Fibroblast of mammary gland (primary cell): ENCODE measurements at regions not wholly inside any gene's neighbourhood (a gene's known extent, or its start where the extent isn't known, plus 50 kb on each side); places are given as distances from the start of the nearest gene placed in this dataset.

Source experiments
- DNase-seq: peaks from one replicate; pipeline ENCODE4 v3.0.0-alpha.2; 2010; ENCODE audit warnings: low read depth
- H3K4me3 ChIP-seq: 2 replicates; pipeline ENCODE4 v1.5.1; 2011; ENCODE audit warnings: low read depth, mild to moderate bottlenecking, low read length, moderate library complexity; ENCODE audit not compliant: control insufficient read depth
- CTCF ChIP-seq: conservative IDR thresholded peaks from 2 replicates; pipeline ENCODE4 v1.5.1; 2011; ENCODE audit warnings: low read depth, low read length, inconsistent platforms; ENCODE audit not compliant: control insufficient read depth, insufficient read depth

- DNase-seq: no peak
- H3K4me3 ChIP-seq: no peak overlapping the region
- TF ChIP-seq CTCF: no peak
Measured at GRCh38 chr10:128804411-128804810, 662.6 kb upstream of the MGMT start.

- DNase-seq: no peak
- TF ChIP-seq CTCF: no peak
- H3K4me3 ChIP-seq: no peak overlapping the region
Measured at GRCh38 chr10:128808921-128809440, 658.1 kb upstream of the MGMT start.

GRCh38 chr10:128811511-128811910, 655.5 kb upstream of the MGMT start:
- DNase-seq: no peak
- no peak overlapping the region for H3K4me3 ChIP-seq
- TF ChIP-seq CTCF: no peak

GRCh38 chr10:128812000-128812399, 655.0 kb upstream of the MGMT start:
- TF ChIP-seq CTCF: no peak
- no peak overlapping the region for H3K4me3 ChIP-seq
- no peak for DNase-seq

- no peak for TF ChIP-seq CTCF
- H3K4me3 ChIP-seq: no peak overlapping the region
- DNase-seq: no peak
Measured at GRCh38 chr10:128813574-128813973, 653.5 kb upstream of the MGMT start.

- no peak overlapping the region for H3K4me3 ChIP-seq
- TF ChIP-seq CTCF: no peak
- no peak for DNase-seq
Measured at GRCh38 chr10:128814024-128814423, 653.0 kb upstream of the MGMT start.

- H3K4me3 ChIP-seq: no peak overlapping the region
- no peak for TF ChIP-seq CTCF
- no peak for DNase-seq
Measured at GRCh38 chr10:128814782-128815181, 652.3 kb upstream of the MGMT start.
